Effector memory CD4-positive, alpha-beta T cell (primary cell): ENCODE measurements at regions not wholly inside any gene's neighbourhood (a gene's known extent, or its start where the extent isn't known, plus 50 kb on each side); places are given as distances from the start of the nearest gene placed in this dataset.

Experiments used
- DNase-seq, 3 donors: peaks; one replicate each; pipeline ENCODE4 v3.0.0-alpha.2; 2020
- H3K27ac ChIP-seq: 2 replicates; pipeline ENCODE4 v1.7.0; 2013; ENCODE audit warnings: mild to moderate bottlenecking, low read length, moderate library complexity; ENCODE audit not compliant: insufficient read depth, poor library complexity, severe bottlenecking
- H3K27me3 ChIP-seq: replicated peaks from 2 replicates; pipeline ENCODE4 v1.7.0; 2013; ENCODE audit warnings: mild to moderate bottlenecking, low read length; ENCODE audit not compliant: insufficient read depth, control insufficient read depth, poor library complexity, severe bottlenecking
- H3K36me3 ChIP-seq: 2 replicates; pipeline ENCODE4 v1.7.0; 2013; ENCODE audit warnings: mild to moderate bottlenecking, low read length, moderate library complexity; ENCODE audit not compliant: control insufficient read depth, insufficient read depth
- H3K4me1 ChIP-seq: 2 replicates; pipeline ENCODE4 v1.7.0; 2013; ENCODE audit warnings: low read length, mild to moderate bottlenecking; ENCODE audit not compliant: control insufficient read depth, insufficient read depth, poor library complexity, severe bottlenecking
- H3K4me3 ChIP-seq: 2 replicates; pipeline ENCODE4 v1.7.0; 2013; ENCODE audit warnings: low read length, low read depth, mild to moderate bottlenecking; ENCODE audit not compliant: insufficient read depth, poor library complexity, severe bottlenecking
- H3K9me3 ChIP-seq: 2 replicates; pipeline ENCODE4 v1.7.0; 2013; ENCODE audit warnings: mild to moderate bottlenecking, low read length, moderate library complexity; ENCODE audit not compliant: control insufficient read depth

- H3K36me3 ChIP-seq, result no peaks in the 10 kb centered on the region
- no peaks in the 10 kb centered on the region for H3K9me3 ChIP-seq
- H3K4me3 ChIP-seq, result no peak overlapping the region
- no peak for DNase-seq
- H3K4me1 ChIP-seq, result no peaks in the 10 kb centered on the region
- H3K27ac ChIP-seq, result no peak overlapping the region
- H3K27me3 ChIP-seq, result no peaks in the 10 kb centered on the region
These were observed 410.3 kb upstream of the ZNF385D start for GRCh38 chr3:22161315-22161714.

DNA sequence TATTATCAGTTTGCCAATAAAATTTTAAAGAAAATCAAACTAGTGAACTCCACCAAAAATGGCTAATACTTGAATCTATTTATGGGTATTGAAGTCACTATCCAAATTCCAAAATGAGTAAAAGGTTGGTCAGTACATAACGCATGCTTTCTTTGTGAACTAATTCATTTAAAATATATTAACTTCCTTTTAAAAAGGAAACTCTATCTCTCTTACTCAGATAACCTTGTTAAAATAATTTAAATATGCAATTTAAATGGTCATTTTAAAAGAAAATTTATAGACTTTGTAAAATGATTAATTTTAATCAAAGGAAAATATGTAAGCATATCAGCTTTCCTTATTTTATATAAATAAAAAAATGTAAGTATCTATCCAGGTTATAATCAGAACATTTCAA, 419.4 kb upstream of the ZNF385D start:
- H3K4me1 ChIP-seq, result no peaks in the 10 kb centered on the region
- no peaks in the 10 kb centered on the region for H3K27me3 ChIP-seq
- no peaks in the 10 kb centered on the region for H3K36me3 ChIP-seq
- H3K4me3 ChIP-seq, result no peak overlapping the region
- H3K9me3 ChIP-seq, result no peaks in the 10 kb centered on the region
- H3K27ac ChIP-seq, result no peak overlapping the region
- no peak for DNase-seq

GRCh38 chr3:22172964-22173363, 422.0 kb upstream of the ZNF385D start:
- Histone ChIP-seq H3K36me3 (no peaks in the 10 kb centered on the region), H3K4me1 (no peaks in the 10 kb centered on the region), H3K9me3 (no peaks in the 10 kb centered on the region), H3K27me3 (no peaks in the 10 kb centered on the region), H3K4me3 (no peak overlapping the region), H3K27ac (no peak overlapping the region)
- DNase-seq, result no peak

DNA sequence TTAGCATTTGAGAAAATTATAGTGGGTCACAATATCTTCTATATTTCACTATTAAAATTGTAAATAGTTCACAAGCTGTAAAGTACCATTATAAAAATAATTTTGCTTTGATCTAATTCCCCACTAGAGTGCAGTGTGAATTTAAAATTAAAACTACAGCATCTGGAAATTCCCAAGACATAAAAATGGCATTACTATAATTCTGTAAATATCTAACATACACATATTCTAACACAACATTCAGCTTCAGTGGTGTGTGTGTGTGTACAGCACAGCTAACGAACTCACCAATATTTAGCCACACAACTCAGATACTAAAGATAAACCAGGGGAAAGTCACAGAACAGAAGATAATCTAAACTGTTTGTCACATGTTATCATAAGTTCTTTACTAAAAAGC, 424.9 kb upstream of the ZNF385D start:
- H3K36me3 ChIP-seq, result no peaks in the 10 kb centered on the region
- no peaks in the 10 kb centered on the region for H3K27me3 ChIP-seq
- DNase-seq, result no peak
- H3K9me3 ChIP-seq, result no peaks in the 10 kb centered on the region
- no peaks in the 10 kb centered on the region for H3K4me1 ChIP-seq
- no peak overlapping the region for H3K4me3 ChIP-seq
- H3K27ac ChIP-seq, result no peak overlapping the region

DNA sequence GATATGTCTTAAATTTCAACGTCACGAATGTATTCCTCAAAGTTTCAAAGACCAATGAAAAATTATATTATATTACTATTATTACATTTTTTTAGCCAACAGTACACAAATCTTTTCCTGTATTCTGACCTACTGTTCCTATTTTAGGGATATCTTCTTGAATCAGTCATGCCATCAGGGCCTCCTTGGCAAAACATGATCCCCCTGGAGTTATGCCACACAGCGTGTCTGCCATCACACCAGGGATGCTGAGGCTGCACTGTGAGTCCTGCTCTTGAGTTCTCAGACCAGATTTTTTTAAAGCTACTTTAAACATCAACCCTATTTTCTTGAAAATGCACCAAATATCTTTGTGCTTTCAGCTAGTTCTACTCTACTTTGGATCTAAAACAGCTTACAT, 425.9 kb upstream of the ZNF385D start:
- Histone ChIP-seq H3K4me1 (no peaks in the 10 kb centered on the region), H3K36me3 (no peaks in the 10 kb centered on the region), H3K9me3 (no peaks in the 10 kb centered on the region), H3K4me3 (no peak overlapping the region), H3K27ac (no peak overlapping the region), H3K27me3 (no peaks in the 10 kb centered on the region)
- no peak for DNase-seq

DNA sequence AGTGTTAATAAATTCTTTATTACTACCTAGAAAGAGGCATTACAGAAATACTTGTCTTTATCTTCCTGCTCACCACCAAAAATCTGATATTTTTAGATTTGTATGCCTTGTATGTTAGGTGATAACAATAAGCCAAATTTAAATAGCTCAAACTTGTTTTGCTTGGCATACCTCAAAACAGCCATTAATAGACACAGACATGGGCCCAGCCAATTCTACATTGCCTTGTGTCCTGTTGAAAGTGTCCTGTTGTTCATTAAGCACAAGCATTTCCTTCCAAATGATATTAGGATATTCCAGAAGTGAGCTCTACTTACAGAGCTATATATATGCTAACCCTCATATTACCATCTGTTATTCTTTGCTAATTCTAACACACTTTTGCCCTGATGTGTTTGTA, 438.6 kb upstream of the ZNF385D start:
- no peaks in the 10 kb centered on the region for H3K36me3 ChIP-seq
- H3K27ac ChIP-seq, result no peak overlapping the region
- H3K27me3 ChIP-seq, result no peaks in the 10 kb centered on the region
- H3K4me1 ChIP-seq, result no peaks in the 10 kb centered on the region
- H3K4me3 ChIP-seq, result no peak overlapping the region
- no peak for DNase-seq
- no peaks in the 10 kb centered on the region for H3K9me3 ChIP-seq

DNA sequence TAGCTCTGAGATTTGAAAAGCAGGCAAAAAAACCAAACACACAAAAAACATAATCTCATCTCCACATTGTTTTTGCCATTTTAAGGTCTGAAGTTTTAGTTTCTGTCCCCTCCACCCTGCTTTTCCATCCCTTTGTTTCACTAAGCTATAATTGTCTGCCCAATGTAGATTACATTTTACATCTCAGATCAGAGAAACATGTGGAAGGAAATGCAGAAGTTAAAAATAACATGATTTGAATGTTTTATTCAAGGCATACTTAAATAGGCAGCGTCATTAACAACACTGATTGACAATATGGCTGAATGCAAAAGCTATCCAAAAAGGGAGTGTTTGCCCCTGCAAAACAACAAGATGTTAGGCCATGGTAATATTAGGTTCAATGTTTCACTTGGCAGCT, 448.1 kb upstream of the ZNF385D start:
- Histone ChIP-seq H3K4me3 (no peak overlapping the region), H3K9me3 (no peaks in the 10 kb centered on the region), H3K36me3 (no peaks in the 10 kb centered on the region), H3K4me1 (no peaks in the 10 kb centered on the region), H3K27me3 (no peaks in the 10 kb centered on the region), H3K27ac (no peak overlapping the region)
- DNase-seq, result no peak

- H3K27me3 ChIP-seq, result no peaks in the 10 kb centered on the region
- no peaks in the 10 kb centered on the region for H3K4me1 ChIP-seq
- no peak overlapping the region for H3K27ac ChIP-seq
- no peaks in the 10 kb centered on the region for H3K9me3 ChIP-seq
- no peak overlapping the region for H3K4me3 ChIP-seq
- no peaks in the 10 kb centered on the region for H3K36me3 ChIP-seq
- no peak for DNase-seq
These were observed 457.8 kb upstream of the ZNF385D start for GRCh38 chr3:22208844-22209243.

- Histone ChIP-seq H3K9me3 (no peaks in the 10 kb centered on the region), H3K36me3 (no peaks in the 10 kb centered on the region), H3K4me1 (no peaks in the 10 kb centered on the region), H3K4me3 (no peak overlapping the region), H3K27ac (no peak overlapping the region), H3K27me3 (no peaks in the 10 kb centered on the region)
- no peak for DNase-seq
These were observed 458.6 kb upstream of the ZNF385D start for GRCh38 chr3:22209578-22209977.

DNA sequence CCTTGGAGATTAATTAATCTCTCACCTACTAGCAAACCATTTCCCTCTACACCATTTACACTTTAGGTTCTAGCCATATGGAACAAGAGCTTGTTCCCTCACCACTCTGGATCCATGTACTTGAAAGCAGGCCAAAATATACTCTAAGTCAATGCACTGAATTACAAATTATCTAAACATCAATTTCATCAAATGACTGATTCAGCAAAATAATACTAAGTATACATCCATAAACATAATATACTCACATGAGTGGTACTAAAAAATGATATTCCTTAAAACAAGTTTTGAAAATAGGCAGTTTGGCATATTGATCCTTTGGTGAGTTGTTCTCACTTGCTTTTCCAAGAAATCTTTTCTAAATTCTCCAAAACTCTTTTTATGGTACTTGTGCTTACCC, 459.7 kb upstream of the ZNF385D start:
- no peaks in the 10 kb centered on the region for H3K9me3 ChIP-seq
- no peak for DNase-seq
- no peaks in the 10 kb centered on the region for H3K27me3 ChIP-seq

GRCh38 chr3:22216601-22217000, 465.6 kb upstream of the ZNF385D start:
- Histone ChIP-seq H3K9me3 (no peaks in the 10 kb centered on the region), H3K4me1 (no peaks in the 10 kb centered on the region), H3K4me3 (no peak overlapping the region), H3K27me3 (no peaks in the 10 kb centered on the region), H3K36me3 (no peaks in the 10 kb centered on the region), H3K27ac (no peak overlapping the region)
- DNase-seq, result no peak

More for the DNA sequence above, 459.7 kb upstream of the ZNF385D start:
- Histone ChIP-seq H3K4me3 (no peak overlapping the region), H3K4me1 (no peaks in the 10 kb centered on the region), H3K36me3 (no peaks in the 10 kb centered on the region), H3K27ac (no peak overlapping the region)
